ENCODE measurements at regions not wholly inside any gene's neighbourhood (a gene's known extent, or its start where the extent isn't known, plus 50 kb on each side); places are given as distances from the start of the nearest gene placed in this dataset.

- Histone ChIP-seq H3K4me2 (ENCODE audit: insufficient read depth, low read length) (no peak overlapping the region), H3K79me2 (ENCODE audit: control insufficient read depth, insufficient read depth, low read length) (no peaks in the 10 kb centered on the region), H4K20me1 (replicated peaks; ENCODE audit: control insufficient read depth, extremely low read depth, insufficient read depth, low read length) (no peaks in the 10 kb centered on the region), H3K4me3 (replicated peaks in 1 of 3; ENCODE audit: insufficient read depth in 1 of 3, low read depth in 1 of 3, low read length in 3 of 3) (no peak overlapping the region), H3K36me3 (ENCODE audit: control insufficient read depth in 2 of 2, extremely low read depth in 1 of 2, insufficient read depth in 2 of 2, low read length in 2 of 2) (no peaks in the 10 kb centered on the region), H3K4me1 (ENCODE audit: control insufficient read depth, extremely low read depth, insufficient read depth, low read length) (no peaks in the 10 kb centered on the region), H3K27me3 (ENCODE audit: control insufficient read depth in 2 of 2, insufficient read depth in 2 of 2, low read length in 2 of 2) (no peaks in the 10 kb centered on the region), H3K9me1 (replicated peaks; ENCODE audit: control insufficient read depth, extremely low read depth, insufficient read depth, low read length) (no peaks in the 10 kb centered on the region), H3K9me3 (replicated peaks; ENCODE audit: control insufficient read depth, insufficient read depth, low read length) (no peaks in the 10 kb centered on the region), H2AFZ (ENCODE audit: low read depth, low read length) (no peak overlapping the region), H3K9ac (replicated peaks; ENCODE audit: extremely low read depth, insufficient read depth, low read length) (no peak overlapping the region), H3K27ac (ENCODE audit: insufficient read depth, low read depth, low read length) (no peak overlapping the region)
- DNase-seq (ENCODE audit: low read depth, low spot score) (no peak), FAIRE-seq (no peak)
- CTCF ChIA-PET = interaction anchor here (0.6 kb wide), 1 partner anchor 19 kb away, joined by 3 read pairs; no protein-coding TSS in a partner anchor
- TF ChIP-seq POLR2AphosphoS5 (IDR thresholded peaks at IDR 0.05; ENCODE audit: insufficient read depth, low read depth, low read length) = no peak
- no peak for TF ChIP-seq MYC (IDR thresholded peaks at IDR 0.05; ENCODE audit: low read depth, low read length)
- TF ChIP-seq, protein P1, sequence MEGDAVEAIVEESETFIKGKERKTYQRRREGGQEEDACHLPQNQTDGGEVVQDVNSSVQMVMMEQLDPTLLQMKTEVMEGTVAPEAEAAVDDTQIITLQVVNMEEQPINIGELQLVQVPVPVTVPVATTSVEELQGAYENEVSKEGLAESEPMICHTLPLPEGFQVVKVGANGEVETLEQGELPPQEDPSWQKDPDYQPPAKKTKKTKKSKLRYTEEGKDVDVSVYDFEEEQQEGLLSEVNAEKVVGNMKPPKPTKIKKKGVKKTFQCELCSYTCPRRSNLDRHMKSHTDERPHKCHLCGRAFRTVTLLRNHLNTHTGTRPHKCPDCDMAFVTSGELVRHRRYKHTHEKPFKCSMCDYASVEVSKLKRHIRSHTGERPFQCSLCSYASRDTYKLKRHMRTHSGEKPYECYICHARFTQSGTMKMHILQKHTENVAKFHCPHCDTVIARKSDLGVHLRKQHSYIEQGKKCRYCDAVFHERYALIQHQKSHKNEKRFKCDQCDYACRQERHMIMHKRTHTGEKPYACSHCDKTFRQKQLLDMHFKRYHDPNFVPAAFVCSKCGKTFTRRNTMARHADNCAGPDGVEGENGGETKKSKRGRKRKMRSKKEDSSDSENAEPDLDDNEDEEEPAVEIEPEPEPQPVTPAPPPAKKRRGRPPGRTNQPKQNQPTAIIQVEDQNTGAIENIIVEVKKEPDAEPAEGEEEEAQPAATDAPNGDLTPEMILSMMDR (IDR thresholded peaks at IDR 0.05; ENCODE audit: extremely low read depth in 1 of 2, insufficient read depth in 1 of 2, low read depth in 1 of 2, low read length in 2 of 2) = no peak
- no peak for TF ChIP-seq MAX (IDR thresholded peaks at IDR 0.05; ENCODE audit: insufficient read depth, insufficient read length)
- no peak for TF ChIP-seq GATA2 (IDR thresholded peaks at IDR 0.05; ENCODE audit: insufficient read depth, insufficient read length, low read depth, low read length)
- TF ChIP-seq FOS (IDR thresholded peaks at IDR 0.05; ENCODE audit: borderline replicate concordance, insufficient read depth, low read length) = no peak
- TF ChIP-seq JUN (IDR thresholded peaks at IDR 0.05; ENCODE audit: borderline replicate concordance, insufficient read depth, insufficient read length, low read depth) = no peak
- TF ChIP-seq EZH2 (IDR thresholded peaks at IDR 0.05; ENCODE audit: borderline replicate concordance, low read depth, low read length, severe bottlenecking) = no peak
- TF ChIP-seq POLR2A (IDR thresholded peaks at IDR 0.05; ENCODE audit: low read depth, low read length) = no peak
- no TSS peak for BruUV-seq (replicated peaks)
- intact Hi-C loops (cut with micrococcal nuclease) (no loop called here), dilution Hi-C loops (cut with MboI; ENCODE audit: extremely low pct_ligation_motif_present, low sequenced_read_pairs) (no loop called here)
- POLR2A ChIA-PET = no interaction called here
Observed at GRCh38 chr1:193565971-193566577, 379.7 kb upstream of the B3GALT2 start.
